ENCODE measurements at regions not wholly inside any gene's neighbourhood (a gene's known extent, or its start where the extent isn't known, plus 50 kb on each side); places are given as distances from the start of the nearest gene placed in this dataset.

DNA sequence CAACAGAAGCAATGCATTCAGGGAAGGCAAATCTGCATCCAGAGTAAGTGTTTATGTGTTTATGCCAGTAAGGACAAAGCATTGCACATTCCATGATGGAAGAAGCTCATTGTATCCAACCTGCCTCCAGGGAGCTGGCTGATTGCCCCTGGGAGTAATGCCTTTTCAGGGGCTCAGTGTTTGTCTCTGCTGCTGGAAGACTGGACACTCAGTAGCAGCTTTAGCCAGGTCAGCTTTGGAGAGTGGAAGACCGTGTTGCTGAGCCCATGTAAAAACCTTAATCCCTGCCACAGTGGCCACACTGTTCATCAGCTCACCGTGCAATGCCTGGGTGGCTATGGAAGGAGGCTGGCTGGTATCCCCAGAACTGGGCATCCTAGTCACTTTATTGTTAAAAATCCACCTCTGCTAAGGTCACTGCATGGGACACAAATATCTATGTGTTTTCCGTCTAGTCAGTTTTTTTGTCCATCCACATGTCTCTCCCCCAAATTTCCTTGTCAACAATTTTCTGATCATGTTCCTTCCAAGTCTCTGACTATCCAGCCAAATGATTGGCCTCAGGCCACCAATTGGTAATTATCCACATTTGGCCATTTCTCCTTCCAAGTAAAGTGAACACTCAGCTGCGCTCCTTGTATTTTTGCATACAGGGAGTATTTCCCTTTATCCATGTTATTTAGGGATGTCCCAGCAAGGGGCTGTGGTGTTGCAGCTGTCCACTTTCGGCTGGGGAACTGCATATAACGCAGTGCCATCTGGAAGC, 2044.5 kb upstream of the AGA start:
- Mint-ChIP-seq H3K27ac (no peak overlapping the region), H3K9me3 (peaks cover 3 to 23% (median 10%) of the 10 kb centered on the region in 7 donors), H3K4me1 (no peaks in the 10 kb centered on the region), H3K27me3 (no peaks in the 10 kb centered on the region), H3K36me3 (no peaks in the 10 kb centered on the region), H3K4me3 (no peak overlapping the region)
- no peaks in the 10 kb centered on the region for H3K4me1 ChIP-seq (ENCODE audit: control insufficient read depth, insufficient read depth, low read length, poor library complexity, severe bottlenecking)
- H3K9me3 ChIP-seq (ENCODE audit: control insufficient read depth in 2 of 2, low read length in 2 of 2), result peaks cover 0 to 19% of the 10 kb centered on the region in 2 experiments
- H3K27ac ChIP-seq (ENCODE audit: insufficient read depth, low read length, poor library complexity, severe bottlenecking), result no peak overlapping the region
- no peaks in the 10 kb centered on the region for H3K36me3 ChIP-seq (ENCODE audit: control insufficient read depth, insufficient read depth, low read length)
- ATAC-seq (ENCODE audit: low read depth in 2 of 2) (no peak), DNase-seq (no peak)
- no peak overlapping the region for H3K4me3 ChIP-seq (ENCODE audit: low read depth, low read length)
- no peaks in the 10 kb centered on the region for H3K27me3 ChIP-seq (ENCODE audit: control insufficient read depth, insufficient read depth, low read length)

DNA sequence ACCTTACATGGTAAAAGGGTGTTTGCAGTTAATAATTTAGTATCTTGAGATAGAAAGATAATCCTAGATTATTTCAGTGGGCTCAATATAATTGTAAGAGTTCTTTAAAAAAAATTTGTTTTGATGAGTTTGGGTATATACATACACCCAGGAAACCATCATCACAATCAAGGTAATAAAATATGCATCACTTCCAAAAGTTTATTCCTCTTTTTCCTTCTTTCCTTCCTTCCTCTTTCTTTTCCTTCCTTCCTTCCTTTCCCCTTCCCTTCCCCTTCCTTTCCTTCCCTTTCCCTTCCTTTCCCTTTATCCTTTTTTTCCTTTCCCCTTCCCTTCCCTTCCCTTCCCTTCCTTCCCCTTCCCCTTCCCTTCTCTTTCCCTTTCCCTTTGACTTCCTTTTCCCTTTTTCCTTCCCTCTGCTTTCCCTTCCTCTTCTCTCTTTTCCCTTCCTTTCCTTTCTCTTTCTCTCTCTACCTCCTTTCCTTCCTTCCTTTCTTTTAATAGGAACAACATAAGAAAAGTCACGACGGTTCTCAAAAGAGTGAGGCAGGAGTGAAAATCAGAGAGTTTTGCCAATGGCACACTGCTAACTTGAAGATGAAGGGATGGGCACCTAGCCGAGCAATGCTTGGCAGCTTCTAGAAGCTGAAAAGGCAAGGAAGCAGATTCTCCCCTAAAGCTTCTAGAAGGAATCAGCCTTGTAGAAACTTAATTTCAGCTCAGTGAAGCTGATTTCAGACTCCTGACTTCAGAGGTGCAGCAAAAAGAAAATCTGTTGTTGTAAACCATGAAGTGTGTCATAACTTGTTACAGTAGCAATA, 2050.2 kb upstream of the AGA start:
- no peaks in the 10 kb centered on the region for H3K36me3 ChIP-seq (ENCODE audit: control insufficient read depth, insufficient read depth, low read length)
- H3K27me3 Mint-ChIP-seq, result no peaks in the 10 kb centered on the region
- no peaks in the 10 kb centered on the region for H3K27me3 ChIP-seq (ENCODE audit: control insufficient read depth, insufficient read depth, low read length)
- no peak for DNase-seq
- no peaks in the 10 kb centered on the region for H3K4me1 Mint-ChIP-seq
- H3K4me3 Mint-ChIP-seq, result no peak overlapping the region
- H3K27ac Mint-ChIP-seq, result no peak overlapping the region
- peaks cover 0 to 26% (median 6%) of the 10 kb centered on the region in 7 donors for H3K9me3 Mint-ChIP-seq
- no peak overlapping the region for H3K4me3 ChIP-seq (ENCODE audit: low read depth, low read length)
- peaks cover 0 to 11% of the 10 kb centered on the region in 2 experiments for H3K9me3 ChIP-seq (ENCODE audit: control insufficient read depth in 2 of 2, low read length in 2 of 2)
- H3K27ac ChIP-seq (ENCODE audit: insufficient read depth, low read length, poor library complexity, severe bottlenecking), result no peak overlapping the region
- H3K4me1 ChIP-seq (ENCODE audit: control insufficient read depth, insufficient read depth, low read length, poor library complexity, severe bottlenecking), result no peaks in the 10 kb centered on the region
- ATAC-seq (ENCODE audit: low read depth in 2 of 2), result no peak
- H3K36me3 Mint-ChIP-seq, result no peaks in the 10 kb centered on the region

DNA sequence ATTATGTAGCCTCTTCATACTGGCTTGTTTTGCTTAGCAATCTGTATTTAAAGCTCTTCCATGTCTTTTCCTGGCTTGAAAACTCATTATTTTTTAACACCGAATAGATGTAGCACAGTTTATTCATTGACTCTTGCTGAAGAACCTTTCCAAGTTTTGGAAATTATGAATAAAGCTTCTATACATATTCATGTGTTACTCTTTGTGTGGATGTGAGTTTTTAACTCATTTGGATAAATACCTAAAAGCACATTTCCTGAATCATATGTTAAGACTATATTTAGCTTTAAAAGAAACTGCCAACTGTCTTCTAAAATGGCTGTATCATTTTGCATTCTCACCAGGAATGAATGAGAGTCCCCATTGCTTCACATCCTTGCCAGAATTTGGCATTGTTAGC, 2061.7 kb upstream of the AGA start:
- Mint-ChIP-seq H3K4me3 (no peak overlapping the region), H3K4me1 (no peaks in the 10 kb centered on the region), H3K27ac (no peak overlapping the region), H3K9me3 (peaks cover 0 to 9% (median 6%) of the 10 kb centered on the region in 7 donors), H3K27me3 (no peaks in the 10 kb centered on the region), H3K36me3 (no peaks in the 10 kb centered on the region)
- no peak overlapping the region for H3K27ac ChIP-seq (ENCODE audit: insufficient read depth, low read length, poor library complexity, severe bottlenecking)
- DNase-seq, result no peak
- ATAC-seq (ENCODE audit: low read depth in 2 of 2), result no peak
- H3K4me1 ChIP-seq (ENCODE audit: control insufficient read depth, insufficient read depth, low read length, poor library complexity, severe bottlenecking), result no peaks in the 10 kb centered on the region
- no peaks in the 10 kb centered on the region for H3K27me3 ChIP-seq (ENCODE audit: control insufficient read depth, insufficient read depth, low read length)
- H3K36me3 ChIP-seq (ENCODE audit: control insufficient read depth, insufficient read depth, low read length), result no peaks in the 10 kb centered on the region
- no peak overlapping the region for H3K4me3 ChIP-seq (ENCODE audit: low read depth, low read length)
- H3K9me3 ChIP-seq (ENCODE audit: control insufficient read depth in 2 of 2, low read length in 2 of 2), result no peaks in the 10 kb centered on the region

DNA sequence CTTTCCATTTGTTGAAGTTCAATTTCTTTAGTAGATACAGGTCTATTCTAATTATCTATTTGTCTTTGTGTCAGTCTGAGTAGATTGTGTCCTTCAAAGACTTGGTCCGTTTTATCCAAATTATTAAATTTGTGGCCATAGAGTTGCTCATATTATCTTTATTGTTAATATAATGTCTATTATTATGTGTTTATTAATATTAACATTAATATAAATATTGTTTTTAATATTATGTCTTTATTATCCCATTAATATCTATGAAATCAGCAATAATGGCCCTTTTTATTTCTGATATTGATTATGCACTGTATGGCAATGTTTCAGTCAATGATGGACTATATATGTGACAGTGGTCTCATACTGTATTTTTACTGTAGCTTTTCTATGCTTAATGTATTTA, 2067.3 kb upstream of the AGA start:
- Histone ChIP-seq H3K4me1 (ENCODE audit: control insufficient read depth, insufficient read depth, low read length, poor library complexity, severe bottlenecking) (no peaks in the 10 kb centered on the region), H3K9me3 (ENCODE audit: control insufficient read depth in 2 of 2, low read length in 2 of 2) (no peaks in the 10 kb centered on the region), H3K36me3 (ENCODE audit: control insufficient read depth, insufficient read depth, low read length) (no peaks in the 10 kb centered on the region), H3K4me3 (ENCODE audit: low read depth, low read length) (no peak overlapping the region), H3K27ac (ENCODE audit: insufficient read depth, low read length, poor library complexity, severe bottlenecking) (no peak overlapping the region), H3K27me3 (ENCODE audit: control insufficient read depth, insufficient read depth, low read length) (no peaks in the 10 kb centered on the region)
- Mint-ChIP-seq H3K27ac (no peak overlapping the region), H3K36me3 (no peaks in the 10 kb centered on the region), H3K4me1 (no peaks in the 10 kb centered on the region), H3K4me3 (no peak overlapping the region), H3K9me3 (peaks cover 0 to 30% (median 11%) of the 10 kb centered on the region in 7 donors), H3K27me3 (no peaks in the 10 kb centered on the region)
- DNase-seq (no peak), ATAC-seq (ENCODE audit: low read depth in 2 of 2) (no peak)

DNA sequence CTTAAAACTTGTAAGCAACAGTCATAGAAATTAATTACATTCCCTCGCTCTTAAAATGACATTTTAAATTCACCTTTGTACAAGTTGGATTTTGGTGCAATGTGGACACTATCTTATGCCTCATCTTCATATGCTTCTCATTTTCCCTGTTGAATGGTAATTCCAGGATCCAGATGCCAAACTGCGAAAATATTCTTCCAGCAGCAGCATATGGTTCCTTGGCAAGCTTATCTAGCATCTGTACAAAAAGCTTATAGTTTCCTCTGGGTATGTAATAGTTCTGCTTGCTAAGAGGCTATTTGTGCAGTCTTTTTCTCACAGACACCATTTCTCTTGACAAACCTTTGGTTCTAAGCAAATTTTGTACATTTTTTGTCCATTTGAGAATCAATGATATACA, 2079.7 kb upstream of the AGA start:
- no peaks in the 10 kb centered on the region for H3K4me1 Mint-ChIP-seq
- Histone ChIP-seq H3K27ac (ENCODE audit: insufficient read depth, low read length, poor library complexity, severe bottlenecking) (no peak overlapping the region), H3K4me1 (ENCODE audit: control insufficient read depth, insufficient read depth, low read length, poor library complexity, severe bottlenecking) (no peaks in the 10 kb centered on the region), H3K36me3 (ENCODE audit: control insufficient read depth, insufficient read depth, low read length) (no peaks in the 10 kb centered on the region), H3K4me3 (ENCODE audit: low read depth, low read length) (no peak overlapping the region), H3K9me3 (ENCODE audit: control insufficient read depth in 2 of 2, low read length in 2 of 2) (no peaks in the 10 kb centered on the region), H3K27me3 (ENCODE audit: control insufficient read depth, insufficient read depth, low read length) (no peaks in the 10 kb centered on the region)
- no peak overlapping the region for H3K27ac Mint-ChIP-seq
- DNase-seq (no peak), ATAC-seq (ENCODE audit: low read depth in 2 of 2) (no peak)
- H3K9me3 Mint-ChIP-seq, result peaks cover 0 to 18% (median 9%) of the 10 kb centered on the region in 7 donors
- H3K27me3 Mint-ChIP-seq, result no peaks in the 10 kb centered on the region
- H3K4me3 Mint-ChIP-seq, result no peak overlapping the region
- H3K36me3 Mint-ChIP-seq, result no peaks in the 10 kb centered on the region

DNA sequence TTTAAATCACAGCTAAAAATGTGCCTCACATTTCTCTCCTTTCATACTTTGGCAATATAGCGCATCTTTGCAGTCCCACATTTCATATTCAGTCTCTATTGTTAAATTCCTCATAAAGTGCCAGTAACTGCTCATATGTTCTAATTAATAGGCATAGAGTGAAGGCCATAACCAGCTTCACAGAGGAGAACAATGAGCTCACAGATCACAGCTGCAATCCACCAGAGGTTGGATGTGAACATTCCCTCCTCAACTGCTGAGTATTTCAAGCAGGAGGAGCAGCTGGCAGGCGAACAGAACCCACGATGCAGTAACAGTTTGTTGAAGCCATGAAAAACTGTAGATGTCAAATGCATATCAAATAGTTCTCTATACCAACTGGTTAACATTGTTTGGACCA, 2088.7 kb upstream of the AGA start:
- DNase-seq (no peak), ATAC-seq (ENCODE audit: low read depth in 2 of 2) (no peak)
- H3K4me1 Mint-ChIP-seq, result no peaks in the 10 kb centered on the region
- no peaks in the 10 kb centered on the region for H3K36me3 Mint-ChIP-seq
- H3K4me3 Mint-ChIP-seq, result no peak overlapping the region
- H3K27ac Mint-ChIP-seq, result no peak overlapping the region
- H3K9me3 Mint-ChIP-seq, result peaks cover 0 to 24% (median 4%) of the 10 kb centered on the region in 7 donors
- no peaks in the 10 kb centered on the region for H3K9me3 ChIP-seq (ENCODE audit: control insufficient read depth in 2 of 2, low read length in 2 of 2)
- H3K4me1 ChIP-seq (ENCODE audit: control insufficient read depth, insufficient read depth, low read length, poor library complexity, severe bottlenecking), result no peaks in the 10 kb centered on the region
- no peak overlapping the region for H3K4me3 ChIP-seq (ENCODE audit: low read depth, low read length)
- no peak overlapping the region for H3K27ac ChIP-seq (ENCODE audit: insufficient read depth, low read length, poor library complexity, severe bottlenecking)
- H3K36me3 ChIP-seq (ENCODE audit: control insufficient read depth, insufficient read depth, low read length), result no peaks in the 10 kb centered on the region
- H3K27me3 ChIP-seq (ENCODE audit: control insufficient read depth, insufficient read depth, low read length), result no peaks in the 10 kb centered on the region
- H3K27me3 Mint-ChIP-seq, result no peaks in the 10 kb centered on the region

DNA sequence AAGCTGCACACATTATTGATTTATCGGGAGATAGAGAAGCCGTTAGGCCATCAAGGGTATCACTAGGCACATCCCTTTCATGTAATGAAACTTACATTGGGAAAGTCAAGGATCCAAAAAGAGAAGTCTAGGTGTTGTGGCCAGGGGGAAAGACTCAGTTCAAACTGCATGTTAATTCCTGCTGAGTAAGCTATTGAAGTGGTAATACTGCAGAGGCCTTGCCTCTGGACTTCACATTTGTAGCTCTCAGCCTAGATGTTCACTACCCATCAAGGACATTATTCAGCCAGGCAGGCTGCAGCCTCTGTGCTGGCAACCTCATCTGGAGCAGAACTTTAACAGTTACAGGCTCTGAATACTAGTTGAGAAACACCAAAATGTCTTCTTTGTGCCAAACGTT, 2094.5 kb upstream of the AGA start:
- H3K36me3 Mint-ChIP-seq, result no peaks in the 10 kb centered on the region
- peaks cover 4 to 20% (median 7%) of the 10 kb centered on the region in 7 donors for H3K9me3 Mint-ChIP-seq
- DNase-seq (no peak), ATAC-seq (ENCODE audit: low read depth in 2 of 2) (no peak)
- no peak overlapping the region for H3K27ac ChIP-seq (ENCODE audit: insufficient read depth, low read length, poor library complexity, severe bottlenecking)
- H3K4me3 Mint-ChIP-seq, result no peak overlapping the region
- no peaks in the 10 kb centered on the region for H3K4me1 Mint-ChIP-seq
- H3K27ac Mint-ChIP-seq, result no peak overlapping the region
- no peaks in the 10 kb centered on the region for H3K36me3 ChIP-seq (ENCODE audit: control insufficient read depth, insufficient read depth, low read length)
- no peaks in the 10 kb centered on the region for H3K27me3 Mint-ChIP-seq
- no peaks in the 10 kb centered on the region for H3K4me1 ChIP-seq (ENCODE audit: control insufficient read depth, insufficient read depth, low read length, poor library complexity, severe bottlenecking)
- no peaks in the 10 kb centered on the region for H3K27me3 ChIP-seq (ENCODE audit: control insufficient read depth, insufficient read depth, low read length)
- H3K9me3 ChIP-seq (ENCODE audit: control insufficient read depth in 2 of 2, low read length in 2 of 2), result peaks cover 0 to 4% of the 10 kb centered on the region in 2 experiments
- no peak overlapping the region for H3K4me3 ChIP-seq (ENCODE audit: low read depth, low read length)
